Thyroid gland (tissue), 4 donors: ENCODE measurements at regions not wholly inside any gene's neighbourhood (a gene's known extent, or its start where the extent isn't known, plus 50 kb on each side); places are given as distances from the start of the nearest gene placed in this dataset.

Experiments used
- CTCF ChIP-seq, 6 experiments: fragments of 200-600 bp in 3 of 6; fragments of 450-650 bp in 3 of 6; sonication (generic) in 3 of 6; IDR thresholded peaks; one replicate each; pipeline ENCODE4 v1.5.1; 2016 to 2019; ENCODE audit warnings: antibody characterized with exemption in 6 of 6, mild to moderate bottlenecking in 2 of 6, inconsistent platforms in 1 of 6, moderate library complexity in 1 of 6
- POLR2A ChIP-seq, 2 donors: fragments of 450-650 bp; IDR thresholded peaks; one replicate each; pipeline ENCODE4 v1.6.1; 2017; ENCODE audit warnings: antibody characterized with exemption in 2 of 2, mild to moderate bottlenecking in 2 of 2, moderate library complexity in 1 of 2

GRCh38 chr7:118046086-118046485 lies 137.9 kb upstream of the LSM8 start:
- TF ChIP-seq CTCF (IDR thresholded peaks at IDR 0.05) (no peak), POLR2A (IDR thresholded peaks at IDR 0.05) (no peak)
